ENCODE measurements at regions not wholly inside any gene's neighbourhood (a gene's known extent, or its start where the extent isn't known, plus 50 kb on each side); places are given as distances from the start of the nearest gene placed in this dataset.

GRCh38 chr9:13352451-13352979 is 73.0 kb upstream of the MPDZ start:
- TF ChIP-seq, protein P1, sequence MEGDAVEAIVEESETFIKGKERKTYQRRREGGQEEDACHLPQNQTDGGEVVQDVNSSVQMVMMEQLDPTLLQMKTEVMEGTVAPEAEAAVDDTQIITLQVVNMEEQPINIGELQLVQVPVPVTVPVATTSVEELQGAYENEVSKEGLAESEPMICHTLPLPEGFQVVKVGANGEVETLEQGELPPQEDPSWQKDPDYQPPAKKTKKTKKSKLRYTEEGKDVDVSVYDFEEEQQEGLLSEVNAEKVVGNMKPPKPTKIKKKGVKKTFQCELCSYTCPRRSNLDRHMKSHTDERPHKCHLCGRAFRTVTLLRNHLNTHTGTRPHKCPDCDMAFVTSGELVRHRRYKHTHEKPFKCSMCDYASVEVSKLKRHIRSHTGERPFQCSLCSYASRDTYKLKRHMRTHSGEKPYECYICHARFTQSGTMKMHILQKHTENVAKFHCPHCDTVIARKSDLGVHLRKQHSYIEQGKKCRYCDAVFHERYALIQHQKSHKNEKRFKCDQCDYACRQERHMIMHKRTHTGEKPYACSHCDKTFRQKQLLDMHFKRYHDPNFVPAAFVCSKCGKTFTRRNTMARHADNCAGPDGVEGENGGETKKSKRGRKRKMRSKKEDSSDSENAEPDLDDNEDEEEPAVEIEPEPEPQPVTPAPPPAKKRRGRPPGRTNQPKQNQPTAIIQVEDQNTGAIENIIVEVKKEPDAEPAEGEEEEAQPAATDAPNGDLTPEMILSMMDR (IDR thresholded peaks at IDR 0.05) = no peak
- no peak for TF ChIP-seq ZFX (IDR thresholded peaks at IDR 0.05; ENCODE audit: borderline replicate concordance)
